ENCODE measurements at regions not wholly inside any gene's neighbourhood (a gene's known extent, or its start where the extent isn't known, plus 50 kb on each side); places are given as distances from the start of the nearest gene placed in this dataset.

- Histone ChIP-seq H3K9me3 (ENCODE audit: control insufficient read depth, insufficient read depth, low read length) (peaks cover 2% of the 10 kb centered on the region), H3K56ac (ENCODE audit: extremely low read depth, insufficient read depth, low read length) (no peak overlapping the region), H3K4me3 (ENCODE audit: insufficient read depth, low read depth, low read length) (no peak overlapping the region), H3K18ac (ENCODE audit: low read depth, low read length) (no peak overlapping the region), H4K5ac (ENCODE audit: low read depth, low read length) (no peak overlapping the region), H4K8ac (ENCODE audit: low read depth in 2 of 2, low read length in 2 of 2) (no peak overlapping the region), H2BK5ac (ENCODE audit: low read depth, low read length, poor library complexity, severe bottlenecking) (no peak overlapping the region), H3K27ac (ENCODE audit: insufficient read depth, low read length) (no peak overlapping the region), H3K27me3 (ENCODE audit: control insufficient read depth, insufficient read depth, low read length) (no peaks in the 10 kb centered on the region), H3K4ac (ENCODE audit: low read depth, low read length) (no peak overlapping the region), H2AK5ac (ENCODE audit: low read depth, low read length) (no peak overlapping the region), H3K14ac (replicated peaks; ENCODE audit: low read depth, low read length) (no peak overlapping the region), H2BK15ac (ENCODE audit: low read depth, low read length) (no peak overlapping the region), H3K36me3 (ENCODE audit: control insufficient read depth, insufficient read depth, low read length) (no peaks in the 10 kb centered on the region), H2BK20ac (ENCODE audit: low read depth, low read length) (no peak overlapping the region), H3K79me1 (ENCODE audit: low read depth in 1 of 2, low read length in 2 of 2) (no peaks in the 10 kb centered on the region), H3K9me1 (ENCODE audit: insufficient read depth, low read length) (no peaks in the 10 kb centered on the region), H3K9ac (ENCODE audit: low read depth, low read length) (no peak overlapping the region), H2AK9ac (replicated peaks; ENCODE audit: low read depth, low read length, poor library complexity) (no peak overlapping the region), H4K91ac (ENCODE audit: insufficient read depth, low read depth, low read length) (no peak overlapping the region), H3K23ac (ENCODE audit: low read depth, low read length) (no peak overlapping the region), H4K20me1 (ENCODE audit: insufficient read depth, low read length) (no peaks in the 10 kb centered on the region), H2AFZ (replicated peaks; ENCODE audit: low read length, poor library complexity) (no peak overlapping the region), H2BK120ac (ENCODE audit: low read depth, low read length) (no peak overlapping the region), H3K4me2 (ENCODE audit: low read depth, low read length) (no peak overlapping the region), H3K4me1 (ENCODE audit: control insufficient read depth, insufficient read depth, low read length) (no peaks in the 10 kb centered on the region)
- in situ Hi-C loops (cut with MboI; ENCODE audit: low sequenced_read_pairs) = no loop called here
- no TSS peak for BruUV-seq (replicated peaks)
- ChIA-PET POLR2A (ENCODE audit: unreplicated experiment) (no interaction called here), CTCF (no interaction called here)
- ATAC-seq (ENCODE audit: low read depth) = no peak
- TF ChIP-seq NFE2L2 (IDR thresholded peaks at IDR 0.05; ENCODE audit: low read depth, low read length) = no peak
- TF ChIP-seq CHD1 (IDR thresholded peaks at IDR 0.05; ENCODE audit: low read depth, low read length) = no peak
- TF ChIP-seq MAZ (IDR thresholded peaks at IDR 0.05; ENCODE audit: borderline replicate concordance, low read depth, low read length) = no peak
- TF ChIP-seq POLR2A (IDR thresholded peaks at IDR 0.05; ENCODE audit: low read depth, low read length) = no peak
- TF ChIP-seq SMC3 (IDR thresholded peaks at IDR 0.05; ENCODE audit: low read depth, low read length) = no peak
- no peak for TF ChIP-seq MXI1 (IDR thresholded peaks at IDR 0.05; ENCODE audit: borderline replicate concordance, low read depth, low read length)
- TF ChIP-seq, protein P1, sequence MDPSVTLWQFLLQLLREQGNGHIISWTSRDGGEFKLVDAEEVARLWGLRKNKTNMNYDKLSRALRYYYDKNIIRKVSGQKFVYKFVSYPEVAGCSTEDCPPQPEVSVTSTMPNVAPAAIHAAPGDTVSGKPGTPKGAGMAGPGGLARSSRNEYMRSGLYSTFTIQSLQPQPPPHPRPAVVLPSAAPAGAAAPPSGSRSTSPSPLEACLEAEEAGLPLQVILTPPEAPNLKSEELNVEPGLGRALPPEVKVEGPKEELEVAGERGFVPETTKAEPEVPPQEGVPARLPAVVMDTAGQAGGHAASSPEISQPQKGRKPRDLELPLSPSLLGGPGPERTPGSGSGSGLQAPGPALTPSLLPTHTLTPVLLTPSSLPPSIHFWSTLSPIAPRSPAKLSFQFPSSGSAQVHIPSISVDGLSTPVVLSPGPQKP (IDR thresholded peaks at IDR 0.05; ENCODE audit: borderline replicate concordance, low read depth, low read length) = no peak
- TF ChIP-seq, protein P2, sequence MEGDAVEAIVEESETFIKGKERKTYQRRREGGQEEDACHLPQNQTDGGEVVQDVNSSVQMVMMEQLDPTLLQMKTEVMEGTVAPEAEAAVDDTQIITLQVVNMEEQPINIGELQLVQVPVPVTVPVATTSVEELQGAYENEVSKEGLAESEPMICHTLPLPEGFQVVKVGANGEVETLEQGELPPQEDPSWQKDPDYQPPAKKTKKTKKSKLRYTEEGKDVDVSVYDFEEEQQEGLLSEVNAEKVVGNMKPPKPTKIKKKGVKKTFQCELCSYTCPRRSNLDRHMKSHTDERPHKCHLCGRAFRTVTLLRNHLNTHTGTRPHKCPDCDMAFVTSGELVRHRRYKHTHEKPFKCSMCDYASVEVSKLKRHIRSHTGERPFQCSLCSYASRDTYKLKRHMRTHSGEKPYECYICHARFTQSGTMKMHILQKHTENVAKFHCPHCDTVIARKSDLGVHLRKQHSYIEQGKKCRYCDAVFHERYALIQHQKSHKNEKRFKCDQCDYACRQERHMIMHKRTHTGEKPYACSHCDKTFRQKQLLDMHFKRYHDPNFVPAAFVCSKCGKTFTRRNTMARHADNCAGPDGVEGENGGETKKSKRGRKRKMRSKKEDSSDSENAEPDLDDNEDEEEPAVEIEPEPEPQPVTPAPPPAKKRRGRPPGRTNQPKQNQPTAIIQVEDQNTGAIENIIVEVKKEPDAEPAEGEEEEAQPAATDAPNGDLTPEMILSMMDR (conservative IDR thresholded peaks at IDR 0.05; ENCODE audit: low read depth, low read length) = no peak
- TF ChIP-seq RCOR1 (IDR thresholded peaks at IDR 0.05; ENCODE audit: insufficient replicate concordance, low read length) = no peak
- no peak for TF ChIP-seq USF2 (IDR thresholded peaks at IDR 0.05; ENCODE audit: low read depth, low read length)
- TF ChIP-seq BHLHE40 (IDR thresholded peaks at IDR 0.05; ENCODE audit: low read depth, low read length) = no peak
- intact Hi-C loops (cut with micrococcal nuclease) = no loop called here
- dilution Hi-C loops (cut with HindIII; ENCODE audit: low sequenced_read_pairs, unreplicated experiment) = no loop called here
- DNase-seq = no peak
Measured at GRCh38 chr11:97231231-97231630, 841.4 kb downstream of the JRKL start.

All from IMR-90 (cell line).